NB4 (cell line): ENCODE measurements at regions not wholly inside any gene's neighbourhood (a gene's known extent, or its start where the extent isn't known, plus 50 kb on each side); places are given as distances from the start of the nearest gene placed in this dataset.

Experiments
- POLR2A ChIP-seq: IDR thresholded peaks from 2 replicates; pipeline ENCODE4 v1.6.1; 2011; ENCODE audit warnings: mild to moderate bottlenecking; ENCODE audit not compliant: insufficient read length; ENCODE audit errors: extremely low read depth
- TF ChIP-seq, protein P1 (sequence below): IDR thresholded peaks from one replicate; pipeline ENCODE4 v1.5.1; 2012; ENCODE audit warnings: low read depth, low read length
- TF ChIP-seq, protein P2 (sequence below): IDR thresholded peaks from 2 replicates; pipeline ENCODE4 v1.6.1; 2011; ENCODE audit warnings: low read depth, low read length

DNA sequence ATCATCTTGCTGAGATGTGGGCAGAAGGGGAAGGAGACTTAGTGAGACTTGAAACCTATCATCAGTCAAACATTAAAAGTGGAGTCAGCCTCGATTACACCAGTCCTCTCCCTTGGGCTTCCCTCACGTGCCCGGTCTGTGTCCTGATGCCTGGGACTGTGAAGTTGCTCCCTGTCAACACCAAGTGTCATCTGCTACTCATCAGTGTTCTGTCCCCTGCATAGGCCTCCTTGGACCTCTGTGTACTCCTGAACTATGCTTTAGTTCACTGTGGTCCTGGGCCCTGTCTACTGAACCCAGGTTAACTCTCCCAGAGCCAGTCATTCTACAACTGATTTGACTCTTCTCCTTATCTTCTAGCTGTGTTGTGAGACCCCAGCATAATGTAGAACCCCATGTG lies 506.3 kb downstream of the TYW1 start:
- TF ChIP-seq, protein P1, sequence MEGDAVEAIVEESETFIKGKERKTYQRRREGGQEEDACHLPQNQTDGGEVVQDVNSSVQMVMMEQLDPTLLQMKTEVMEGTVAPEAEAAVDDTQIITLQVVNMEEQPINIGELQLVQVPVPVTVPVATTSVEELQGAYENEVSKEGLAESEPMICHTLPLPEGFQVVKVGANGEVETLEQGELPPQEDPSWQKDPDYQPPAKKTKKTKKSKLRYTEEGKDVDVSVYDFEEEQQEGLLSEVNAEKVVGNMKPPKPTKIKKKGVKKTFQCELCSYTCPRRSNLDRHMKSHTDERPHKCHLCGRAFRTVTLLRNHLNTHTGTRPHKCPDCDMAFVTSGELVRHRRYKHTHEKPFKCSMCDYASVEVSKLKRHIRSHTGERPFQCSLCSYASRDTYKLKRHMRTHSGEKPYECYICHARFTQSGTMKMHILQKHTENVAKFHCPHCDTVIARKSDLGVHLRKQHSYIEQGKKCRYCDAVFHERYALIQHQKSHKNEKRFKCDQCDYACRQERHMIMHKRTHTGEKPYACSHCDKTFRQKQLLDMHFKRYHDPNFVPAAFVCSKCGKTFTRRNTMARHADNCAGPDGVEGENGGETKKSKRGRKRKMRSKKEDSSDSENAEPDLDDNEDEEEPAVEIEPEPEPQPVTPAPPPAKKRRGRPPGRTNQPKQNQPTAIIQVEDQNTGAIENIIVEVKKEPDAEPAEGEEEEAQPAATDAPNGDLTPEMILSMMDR, result no peak
- TF ChIP-seq POLR2A, result no peak
- TF ChIP-seq, protein P2, sequence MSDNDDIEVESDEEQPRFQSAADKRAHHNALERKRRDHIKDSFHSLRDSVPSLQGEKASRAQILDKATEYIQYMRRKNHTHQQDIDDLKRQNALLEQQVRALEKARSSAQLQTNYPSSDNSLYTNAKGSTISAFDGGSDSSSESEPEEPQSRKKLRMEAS, result no peak
